GM19043 (cell line): ENCODE measurements at regions not wholly inside any gene's neighbourhood (a gene's known extent, or its start where the extent isn't known, plus 50 kb on each side); places are given as distances from the start of the nearest gene placed in this dataset.
"Not testable (repeated sequence)": the region's sequence is repeated elsewhere in the genome, so short reads cannot be mapped to it uniquely, and the experiment has no call there.

Experiments used
- ATAC-seq: cut with Tn5 transposase; IDR thresholded peaks from one replicate; pipeline ENCODE4 v1.9.1; 2021; ENCODE audit warnings: low read depth; ENCODE audit not compliant: unreplicated experiment

DNA sequence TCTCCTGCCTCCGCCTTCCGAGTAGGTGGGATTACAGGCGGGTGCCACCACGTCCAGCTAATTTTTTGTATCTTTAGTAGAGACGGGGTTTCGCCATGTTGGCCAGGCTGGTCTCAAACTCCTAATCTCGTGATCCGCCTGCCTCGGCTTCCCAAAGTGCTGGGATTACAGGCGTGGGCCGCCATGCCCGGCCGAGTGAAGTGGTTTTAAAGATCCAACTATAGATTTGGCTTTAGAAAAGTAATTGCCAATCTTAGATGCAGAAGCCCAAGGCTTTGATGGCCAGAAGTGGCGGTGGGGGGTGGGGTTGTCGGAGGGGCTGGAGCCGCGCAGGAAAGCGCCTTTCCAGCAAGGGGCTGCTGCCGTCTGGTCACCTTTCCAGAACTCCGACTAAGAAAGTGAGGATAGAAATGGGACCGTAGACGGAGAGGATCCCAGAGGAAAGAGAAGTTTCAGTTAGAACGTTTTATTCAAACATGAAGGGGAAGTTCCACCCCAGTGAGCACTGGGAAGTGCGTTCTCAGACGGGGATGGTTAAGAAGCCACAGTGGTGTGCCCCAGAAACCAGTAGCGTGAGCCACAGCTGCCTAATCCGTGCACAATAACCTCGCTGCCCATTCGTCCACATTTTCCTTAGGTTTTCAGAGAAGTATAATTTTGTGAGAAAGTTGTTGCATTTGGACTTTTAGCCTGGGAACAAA is 69.7 kb downstream of the DLL1 start:
- no peak for ATAC-seq

DNA sequence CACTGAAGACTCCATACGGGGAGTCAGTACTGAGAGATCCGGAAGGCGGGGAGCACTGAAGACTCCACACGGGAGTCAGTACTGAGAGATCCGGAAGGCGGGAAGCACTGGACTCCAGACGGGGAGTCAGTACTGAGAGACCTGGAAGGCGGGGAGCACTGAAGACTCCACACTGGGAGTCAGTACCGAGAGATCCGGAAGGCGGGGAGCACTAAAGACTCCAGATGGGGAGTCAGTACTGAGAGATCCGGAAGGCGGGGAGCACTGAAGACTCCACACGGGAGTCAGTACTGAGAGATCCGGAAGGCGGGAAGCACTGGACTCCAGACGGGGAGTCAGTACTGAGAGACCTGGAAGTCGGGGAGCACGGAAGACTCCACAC is 77.2 kb downstream of the DLL1 start:
- not testable (repeated sequence) for ATAC-seq

DNA sequence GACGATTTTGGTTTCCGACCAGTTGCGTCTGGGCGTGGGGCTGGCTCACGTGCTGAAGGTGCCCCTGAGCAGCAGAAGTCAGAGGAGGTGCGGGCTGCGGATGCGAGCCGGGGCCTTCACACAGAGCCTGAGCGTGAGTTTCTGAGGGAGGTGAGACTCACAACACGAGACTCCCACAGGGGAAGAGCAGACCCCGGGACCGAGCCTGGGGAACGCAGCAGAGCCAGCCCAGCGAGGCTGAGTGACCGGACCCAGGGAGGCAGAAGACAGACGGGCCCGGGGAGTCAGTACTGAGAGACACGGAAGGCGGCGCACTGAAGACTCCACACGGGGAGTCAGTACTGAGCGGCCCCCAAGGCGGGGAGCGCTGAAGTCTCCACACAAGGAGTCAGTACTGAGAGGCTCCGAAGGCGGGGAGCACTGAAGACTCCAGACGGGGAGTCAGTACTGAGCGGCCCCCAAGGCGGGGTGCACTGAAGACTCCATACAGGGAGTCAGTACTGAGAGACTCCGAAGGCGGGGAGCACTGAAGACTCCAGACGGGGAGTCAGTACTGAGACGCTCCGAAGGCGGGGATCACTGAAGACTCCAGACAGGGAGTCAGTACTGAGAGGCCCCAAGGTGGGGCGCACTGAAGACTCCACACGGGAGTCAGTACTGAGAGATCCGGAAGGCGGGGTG is 77.8 kb downstream of the DLL1 start:
- no peak for ATAC-seq

DNA sequence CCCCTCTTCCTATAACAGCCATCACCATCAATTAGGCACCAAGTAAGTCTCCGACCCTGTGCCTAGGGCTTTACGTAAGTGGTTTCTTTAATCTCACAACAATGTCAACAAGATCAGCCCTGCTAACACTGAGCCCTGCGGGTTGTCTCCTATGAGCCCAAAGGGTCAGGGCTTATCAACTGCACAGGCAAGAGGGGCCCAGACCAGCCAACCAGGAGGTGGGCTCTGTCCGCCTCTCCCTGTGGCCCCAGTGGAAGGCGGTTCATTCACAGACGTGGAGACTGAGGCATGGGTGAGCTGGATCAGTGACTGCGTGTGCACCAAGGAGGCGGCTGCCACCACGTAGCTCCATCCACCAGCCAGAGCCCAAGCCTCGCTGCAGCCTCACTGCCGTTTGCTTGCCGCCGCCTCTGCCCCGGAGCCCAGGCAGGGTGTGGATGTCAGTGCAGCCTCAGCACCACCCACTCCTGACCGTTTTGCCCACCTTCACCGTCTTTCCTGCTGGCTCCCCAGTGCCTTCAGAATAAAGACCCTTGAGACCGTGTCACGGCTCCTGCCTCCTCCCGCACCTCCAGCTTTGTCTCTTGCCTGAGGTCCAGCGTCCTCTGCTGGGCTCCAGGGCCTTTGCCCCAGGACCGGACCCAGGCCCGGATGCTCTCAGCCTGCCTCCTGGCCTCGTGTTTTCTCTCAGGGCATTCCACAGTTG is 78.7 kb downstream of the DLL1 start:
- ATAC-seq, result no peak

DNA sequence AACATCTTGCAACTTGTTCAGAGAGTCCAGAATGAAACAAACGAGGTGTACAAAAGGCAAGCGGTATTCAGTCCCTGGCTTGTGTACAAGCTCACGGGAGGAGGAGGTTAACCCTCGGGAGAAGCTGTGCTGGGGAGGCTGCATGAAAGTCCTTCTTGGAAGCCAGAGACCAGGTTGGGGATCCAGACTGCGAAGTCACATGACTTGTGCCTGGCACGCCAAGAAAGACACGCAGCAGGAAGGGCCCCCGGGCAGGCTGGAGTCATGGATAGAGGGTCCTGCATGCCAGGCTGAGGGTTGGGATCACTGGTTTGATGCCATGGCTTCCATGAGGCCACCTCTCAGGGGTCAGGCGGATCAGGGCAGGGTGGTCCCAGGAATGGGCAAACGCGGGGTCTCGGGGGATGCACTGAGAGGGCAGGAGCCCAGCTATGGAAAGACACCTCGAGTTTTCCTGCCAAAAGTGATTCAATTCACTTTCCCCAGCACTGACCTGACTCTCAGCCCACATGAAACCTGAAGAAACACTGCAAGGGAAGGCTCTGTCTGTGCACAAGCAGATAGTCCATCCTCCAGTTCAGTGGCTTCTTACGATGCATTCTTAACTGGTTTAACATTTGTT is 79.4 kb downstream of the DLL1 start:
- no peak for ATAC-seq

DNA sequence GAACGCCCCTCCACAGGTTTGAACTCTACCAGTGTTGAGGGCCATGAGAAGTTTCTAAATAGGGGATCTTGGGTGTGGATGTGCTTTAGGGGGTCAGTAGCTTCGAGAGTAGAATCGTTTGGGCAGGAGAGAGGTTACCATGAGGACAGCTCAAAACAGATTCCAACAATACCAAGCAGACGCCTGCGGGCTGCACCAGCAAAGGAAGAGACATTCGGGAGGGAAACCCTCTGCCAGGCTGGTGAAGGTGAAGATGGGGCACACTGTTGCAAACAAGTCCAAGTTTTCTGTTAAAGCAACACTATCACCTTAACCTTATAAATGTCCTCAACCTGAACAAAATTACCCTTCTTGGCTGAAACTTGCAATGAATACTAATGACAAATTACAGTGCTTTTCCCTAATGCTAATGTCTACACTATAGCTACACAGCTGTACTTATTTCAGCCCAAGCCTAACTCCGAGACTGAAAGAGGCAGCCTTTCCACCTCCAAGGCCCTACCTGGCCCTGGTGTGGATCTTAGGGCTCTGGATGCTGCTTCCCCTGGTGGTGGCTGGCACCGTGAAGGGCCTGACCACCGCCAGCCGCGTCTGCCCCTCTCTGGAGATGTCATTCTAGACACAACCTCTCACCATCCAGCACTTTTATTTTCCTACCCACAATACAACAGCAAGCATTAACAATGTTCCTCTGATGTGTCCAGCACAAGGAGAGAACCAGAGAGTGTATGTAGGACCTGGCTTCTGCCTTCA is 80.1 kb downstream of the DLL1 start:
- no peak for ATAC-seq

DNA sequence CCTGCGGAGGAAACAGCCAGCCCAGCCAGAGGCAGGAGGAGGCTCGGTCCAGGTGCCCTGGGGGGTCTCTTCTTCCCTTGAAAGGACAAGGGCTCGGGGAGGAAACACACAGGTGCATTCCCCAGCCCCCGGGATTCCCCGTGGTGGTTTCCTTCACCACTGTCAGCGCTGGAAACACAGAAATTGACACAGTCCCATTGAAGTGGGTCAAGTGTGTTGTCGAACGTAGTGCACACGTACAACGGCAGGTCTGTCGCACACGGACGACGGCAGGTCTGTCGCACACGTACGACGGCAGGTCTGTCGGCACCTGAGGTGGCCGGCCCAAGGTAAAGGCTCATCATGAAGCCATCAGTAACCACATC is 80.9 kb downstream of the DLL1 start:
- no peak for ATAC-seq

DNA sequence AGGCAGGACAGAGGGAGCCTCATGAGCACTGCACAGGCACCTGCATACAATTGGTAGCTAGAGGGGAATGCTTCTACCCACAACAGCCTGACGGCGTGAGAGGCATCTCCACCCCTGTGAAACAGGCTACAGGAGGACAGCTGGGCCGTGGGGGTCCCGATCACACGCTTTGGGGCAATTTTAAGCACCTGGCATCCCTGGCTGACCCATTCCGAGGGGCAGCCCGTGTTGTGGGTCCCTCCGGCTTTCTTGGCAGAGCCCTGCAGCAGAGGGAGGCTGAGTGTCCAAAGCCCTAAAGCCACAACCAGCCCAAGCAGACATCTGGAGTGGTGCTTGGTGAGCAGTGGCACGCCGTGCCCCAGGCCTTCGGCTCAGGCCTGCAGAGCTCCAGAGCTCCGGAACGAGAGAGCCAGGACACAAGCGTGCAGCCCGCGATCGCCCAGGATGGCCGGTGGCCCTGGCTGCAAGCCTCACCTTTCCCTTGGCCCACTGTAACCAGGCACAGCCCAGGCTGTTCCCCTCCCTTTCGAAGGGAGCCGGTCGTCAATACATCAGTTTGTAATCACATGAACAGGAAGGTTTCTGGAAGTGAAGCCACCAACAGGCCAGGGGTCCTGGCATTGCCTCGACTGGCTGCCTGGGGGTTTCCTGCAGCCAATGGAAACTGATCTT is 81.4 kb downstream of the DLL1 start:
- ATAC-seq, result no peak

DNA sequence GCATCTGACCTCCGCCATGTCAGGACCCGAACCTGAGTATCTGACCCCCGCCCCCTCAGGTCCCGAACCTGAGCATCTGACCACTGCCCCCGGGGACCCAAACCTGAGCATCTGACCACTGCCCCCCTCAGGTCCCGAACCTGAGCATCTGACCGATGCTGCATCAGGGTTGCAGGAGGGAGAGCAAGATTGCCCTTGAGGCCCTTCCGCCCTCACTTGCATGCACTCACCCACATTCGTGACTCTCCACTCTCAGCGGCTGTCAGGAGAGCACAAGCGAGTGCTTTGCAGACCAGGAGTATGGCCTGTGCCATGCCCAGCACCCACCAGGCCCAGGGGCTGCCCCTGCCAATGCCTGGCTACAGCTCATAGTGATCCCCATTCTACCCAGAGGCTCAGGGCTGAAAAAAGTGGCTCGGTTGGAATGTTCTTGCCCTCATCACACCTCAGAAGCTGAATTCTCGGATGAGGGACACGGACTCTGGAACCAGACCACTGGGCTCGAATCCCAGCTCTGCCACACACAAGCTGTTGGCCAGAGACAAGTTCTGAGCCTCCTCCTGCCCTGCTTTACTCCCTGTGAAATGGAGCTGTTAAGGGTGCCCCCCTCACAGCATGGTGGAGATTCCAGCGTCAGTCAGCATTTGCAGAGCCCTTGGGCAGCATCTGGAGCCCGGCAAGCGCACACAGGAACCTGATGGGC is 82.1 kb downstream of the DLL1 start:
- ATAC-seq, result no peak

DNA sequence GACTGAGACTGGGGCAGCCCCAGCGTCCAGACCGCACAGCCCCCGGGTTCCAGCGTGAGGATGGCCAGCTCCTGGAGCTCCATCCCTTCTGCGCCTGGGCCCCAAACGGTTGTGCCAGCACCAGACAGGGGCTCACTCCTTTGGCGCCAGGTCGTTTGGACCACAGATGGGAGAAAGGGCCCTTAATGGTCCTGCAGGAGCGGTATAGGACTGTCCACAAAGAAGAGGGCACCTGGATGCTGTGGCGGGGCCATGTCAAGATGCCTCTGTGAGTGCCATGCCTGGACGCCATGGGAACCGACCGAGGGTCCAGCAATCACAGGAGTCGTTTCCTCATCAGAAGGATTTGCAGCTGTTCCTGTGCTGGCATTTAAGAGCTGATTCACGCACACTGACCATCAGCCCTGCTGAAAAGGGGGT is 82.7 kb downstream of the DLL1 start:
- ATAC-seq, result no peak

DNA sequence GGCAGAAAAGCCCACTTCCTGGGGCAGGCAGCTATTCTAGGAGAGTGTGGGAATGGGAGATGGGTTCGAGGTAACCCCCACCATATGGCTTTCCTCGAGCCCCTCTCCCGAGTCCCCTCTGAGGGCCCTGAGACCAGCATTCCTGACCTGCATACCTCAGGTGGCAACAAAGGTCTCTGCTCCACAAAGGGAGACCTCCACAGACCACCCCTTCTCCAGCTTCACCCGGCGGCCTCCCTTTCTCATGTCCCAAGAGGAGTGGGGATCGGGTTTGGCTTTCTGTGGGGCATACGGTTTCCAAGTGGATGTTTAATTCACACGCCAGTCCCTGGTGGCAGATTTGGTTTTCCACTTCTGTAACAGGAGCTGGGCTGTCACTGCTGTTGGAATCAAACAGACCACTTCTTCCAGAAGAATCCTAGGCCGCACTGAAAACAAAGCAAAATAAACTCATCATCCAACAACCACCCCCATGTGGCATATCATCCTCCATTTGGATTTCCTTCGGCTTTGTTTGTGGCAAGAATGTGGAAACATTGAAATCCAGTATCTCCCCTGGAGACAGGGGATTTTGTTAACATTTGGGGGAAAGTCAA is 83.2 kb downstream of the DLL1 start:
- no peak for ATAC-seq

DNA sequence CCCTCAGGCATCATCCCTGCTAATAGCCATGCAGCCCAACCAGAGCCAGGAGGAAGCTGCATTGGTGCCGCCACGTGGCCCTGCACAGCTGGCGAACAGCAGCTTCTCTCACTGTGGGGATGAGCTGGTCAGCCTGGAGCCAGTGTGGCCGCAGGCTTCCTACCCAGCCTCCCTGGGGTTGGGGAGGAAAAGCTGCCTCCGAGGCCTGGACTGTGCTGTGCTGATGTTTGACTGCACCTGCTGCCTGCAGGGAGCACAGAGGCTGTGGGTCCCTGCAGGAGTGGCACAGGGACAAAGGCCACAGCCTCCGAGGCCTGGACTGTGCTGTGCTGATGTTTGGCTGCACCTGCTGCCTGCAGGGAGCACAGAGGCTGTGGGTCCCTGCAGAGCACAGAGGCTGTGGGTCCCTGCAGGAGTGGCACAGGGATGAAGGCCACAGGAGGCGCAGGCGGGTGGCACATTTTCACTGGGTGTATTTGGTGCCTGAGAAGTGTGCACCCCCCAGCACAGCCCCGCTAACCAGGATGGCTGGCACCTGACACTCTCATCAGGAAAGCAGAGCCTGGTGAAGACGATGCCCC is 83.9 kb downstream of the DLL1 start:
- ATAC-seq, result no peak

DNA sequence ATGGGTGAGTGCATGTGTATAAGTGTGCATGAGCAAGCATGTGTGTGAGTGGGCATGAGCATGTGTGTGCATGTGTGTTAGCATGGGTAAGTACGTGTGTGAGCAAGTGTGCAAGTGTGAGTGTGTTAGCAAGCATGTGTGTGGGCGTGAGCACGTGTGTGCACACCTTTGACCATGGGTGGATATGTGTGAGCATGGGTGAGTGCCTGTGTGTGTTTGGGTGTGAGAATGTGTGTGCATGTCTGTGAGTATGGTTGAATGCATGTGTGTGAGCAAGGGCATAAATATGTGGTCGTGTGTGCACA is 84.6 kb downstream of the DLL1 start:
- no peak for ATAC-seq

DNA sequence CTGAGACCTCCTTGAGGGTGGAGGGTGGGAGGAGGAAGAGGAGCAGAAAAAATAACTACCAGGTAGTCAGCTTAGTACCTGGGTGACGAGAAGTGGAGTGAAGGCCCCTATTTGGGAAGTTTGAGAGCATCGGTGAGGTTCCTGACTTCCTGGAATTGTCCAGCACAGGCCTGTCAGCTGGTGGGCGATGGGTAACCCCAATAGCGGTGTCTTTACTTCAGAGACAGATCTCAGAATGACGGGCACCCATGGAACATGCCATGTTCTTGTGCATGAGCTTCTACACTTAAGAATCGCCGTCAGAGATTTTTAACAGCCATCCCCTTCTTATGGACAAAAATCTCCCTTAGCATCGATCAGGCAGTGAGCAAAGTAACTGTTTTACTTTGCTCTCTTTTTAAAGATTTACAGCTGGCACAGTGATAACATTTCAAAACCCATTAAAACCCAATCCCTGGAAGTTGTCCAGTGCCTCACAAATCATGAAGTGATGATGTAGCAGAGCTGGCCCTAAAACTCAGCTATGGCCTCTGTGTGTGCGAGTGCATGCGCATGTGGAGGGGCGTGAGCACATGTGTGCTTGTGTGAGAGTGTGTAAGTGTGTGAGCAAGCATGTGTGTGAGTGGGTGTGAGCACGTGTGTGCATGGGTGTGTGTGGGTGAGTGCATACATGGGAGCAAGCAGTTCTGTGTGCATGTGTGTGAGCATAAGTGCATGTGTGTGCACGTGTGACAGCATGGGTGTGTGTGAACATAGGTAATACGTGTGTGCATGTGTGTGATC is 85.2 kb downstream of the DLL1 start:
- no peak for ATAC-seq

DNA sequence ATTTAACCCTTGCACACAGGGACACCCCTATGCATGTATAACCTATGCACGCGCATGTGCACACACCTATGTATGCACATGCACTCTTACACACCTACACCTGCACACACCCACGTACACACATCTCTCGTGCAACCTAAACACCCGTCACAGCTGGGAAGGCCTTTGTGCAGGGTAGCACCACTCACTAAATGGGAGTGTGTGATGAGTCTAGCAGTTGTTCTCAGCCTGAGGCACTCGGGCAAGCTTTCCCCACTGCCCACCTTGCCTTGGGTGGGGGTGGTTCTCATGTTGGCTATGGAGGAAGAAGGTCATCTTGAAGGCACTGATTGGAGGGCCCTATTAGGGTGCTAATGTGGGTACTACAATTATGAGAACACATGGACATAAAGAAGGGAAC is 85.8 kb downstream of the DLL1 start:
- ATAC-seq, result no peak

DNA sequence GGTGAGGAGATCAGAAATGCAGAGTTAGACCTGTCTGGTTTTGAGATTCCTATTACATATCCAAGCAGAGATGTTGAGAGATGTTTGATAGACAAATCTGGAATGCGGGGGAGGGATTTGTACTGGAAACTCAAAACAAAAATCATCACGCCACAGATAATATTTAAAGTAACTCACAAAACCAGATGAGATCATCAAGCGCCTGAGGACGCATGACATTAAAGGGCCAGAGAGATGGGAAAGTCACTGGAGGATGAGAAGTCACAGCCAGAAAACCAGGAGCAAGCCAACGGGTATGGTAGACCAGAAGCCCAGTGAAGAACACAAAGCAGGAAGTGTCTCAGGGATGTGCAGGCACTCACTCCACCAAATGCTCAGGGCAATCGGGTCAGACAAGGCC is 87.7 kb downstream of the DLL1 start:
- ATAC-seq, result no peak

DNA sequence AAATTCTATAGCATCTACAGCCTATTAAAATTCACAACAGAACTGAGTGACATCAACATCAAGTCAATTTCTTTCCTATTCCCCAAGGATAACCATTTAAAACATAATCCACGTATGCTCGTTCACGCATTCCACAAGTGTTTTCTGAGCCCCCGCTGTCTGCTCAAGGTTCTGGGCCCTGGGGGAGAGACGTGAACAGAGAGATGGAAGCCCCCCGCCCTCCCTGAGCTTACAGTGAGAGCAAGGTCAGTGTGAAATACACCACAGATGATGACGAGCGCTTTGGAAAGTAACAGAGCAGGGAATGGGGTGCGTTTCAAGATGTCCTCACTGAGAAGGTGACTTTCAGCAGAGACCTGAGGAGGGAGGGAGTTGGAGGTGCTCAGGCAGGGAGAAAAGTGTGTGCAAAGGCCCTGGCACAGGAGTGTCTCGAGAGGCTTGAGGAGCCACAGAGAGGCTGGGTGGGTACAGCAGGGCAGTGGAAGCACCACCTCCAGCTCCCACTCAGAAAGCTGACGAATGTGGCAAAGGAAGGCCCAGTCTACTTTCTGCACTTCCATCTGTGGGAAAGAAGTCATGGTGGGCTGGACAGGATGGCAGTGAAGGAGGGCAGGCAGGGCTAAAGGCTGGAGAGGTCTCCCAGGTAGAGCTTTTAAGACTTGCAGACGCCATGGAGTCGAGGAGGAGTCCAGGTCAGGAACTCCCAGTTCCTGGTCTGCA is 88.3 kb downstream of the DLL1 start:
- no peak for ATAC-seq

DNA sequence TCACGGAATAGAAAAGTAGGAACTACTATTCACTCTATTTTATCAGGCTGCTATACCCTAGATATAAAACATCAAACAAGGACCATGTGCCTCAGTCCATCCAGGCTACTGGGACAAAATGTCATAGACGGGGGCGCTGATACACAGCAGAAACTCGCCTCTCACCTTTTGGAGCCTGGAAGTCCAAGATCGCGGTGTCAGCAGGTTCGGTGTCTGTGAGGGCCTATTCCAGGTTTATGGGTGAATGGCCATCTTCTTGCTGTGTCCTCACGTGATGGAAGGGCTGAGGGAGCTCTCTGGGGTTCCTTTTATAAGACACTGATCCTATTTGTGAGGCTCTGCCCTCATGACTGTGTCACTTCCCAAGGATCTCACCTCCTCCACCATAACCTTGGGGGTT is 89.5 kb downstream of the DLL1 start:
- ATAC-seq, result no peak
